H1 (cell line): ENCODE measurements at regions not wholly inside any gene's neighbourhood (a gene's known extent, or its start where the extent isn't known, plus 50 kb on each side); places are given as distances from the start of the nearest gene placed in this dataset.

Source experiments
- CTCF ChIA-PET: fragments of 300-600 bp; sonication (Branson Sonifier 250); formaldehyde crosslinking; loops from one replicate; lab custom pipeline; 2021; ENCODE audit not compliant: partially characterized antibody; lab: Charles Lee
- POLR2A ChIA-PET: fragments of 300-600 bp; sonication (Branson Sonifier 250); formaldehyde crosslinking; loops from one replicate; lab custom pipeline; 2021; ENCODE audit warnings: inconsistent platforms; ENCODE audit not compliant: partially characterized antibody; lab: Charles Lee
- DNase-seq, 2 experiments: peaks; one replicate each; pipeline versions ENCODE4 v3.0.0 to v3.0.0-alpha.2; 2010 to 2022; ENCODE audit warnings: low spot score in 2 of 2, low read depth in 1 of 2, mixed read lengths in 1 of 2
- FAIRE-seq: peaks from 2 replicates; lab custom pipeline; 2011; peaks lifted over from hg19 to GRCh38; lab: Jason Lieb, UNC
- H2AFZ ChIP-seq: 2 replicates; pipeline ENCODE4 v1.8.1; 2012; ENCODE audit warnings: low read length, inconsistent platforms
- H2AK5ac ChIP-seq: 2 replicates; pipeline ENCODE4 v1.6.1; 2013; ENCODE audit warnings: low read depth, low read length
- H2BK120ac ChIP-seq: replicated peaks from 2 replicates; pipeline ENCODE3; 2013; ENCODE audit warnings: low read depth, low read length, inconsistent platforms
- H2BK12ac ChIP-seq: 2 replicates; pipeline ENCODE4 v1.6.1; 2013; ENCODE audit warnings: low read depth, low read length
- H2BK15ac ChIP-seq: 2 replicates; pipeline ENCODE4 v1.6.1; 2013; ENCODE audit warnings: low read length
- H2BK20ac ChIP-seq: 2 replicates; pipeline ENCODE4 v1.6.1; 2013; ENCODE audit warnings: low read length
- H2BK5ac ChIP-seq: 2 replicates; pipeline ENCODE4 v1.6.1; 2013; ENCODE audit warnings: low read depth, low read length
- H3K14ac ChIP-seq: 2 replicates; pipeline ENCODE4 v1.6.1; 2013; ENCODE audit warnings: inconsistent platforms; ENCODE audit not compliant: insufficient read length
- H3K18ac ChIP-seq: 2 replicates; pipeline ENCODE4 v1.6.1; 2013; ENCODE audit warnings: low read length; ENCODE audit errors: extremely low read depth
- H3K23ac ChIP-seq: 2 replicates; pipeline ENCODE4 v1.6.1; 2013; ENCODE audit warnings: inconsistent platforms; ENCODE audit not compliant: insufficient read length
- H3K23me2 ChIP-seq: 2 replicates; pipeline ENCODE4 v1.6.1; 2013; ENCODE audit warnings: low read depth, low read length
- H3K27ac ChIP-seq: 2 replicates; pipeline ENCODE4 v1.6.1; 2011; ENCODE audit warnings: low read depth, low read length, inconsistent platforms
- H3K27me3 ChIP-seq, 4 experiments: replicated peaks in 1 of 4; 1 replicate in 1 of 4; 2 replicates in 3 of 4; pipeline versions ENCODE4 v1.6.1 to v1.8.1; 2011 to 2013; ENCODE audit warnings: low read length in 3 of 4, mild to moderate bottlenecking in 3 of 4, inconsistent platforms in 2 of 4, mixed read lengths in 2 of 4, moderate library complexity in 1 of 4; ENCODE audit not compliant: control insufficient read depth in 3 of 4, insufficient read depth in 3 of 4; ENCODE audit errors: extremely low read depth in 1 of 4
- H3K36me3 ChIP-seq, 4 experiments: 2 replicates each; pipeline versions ENCODE4 v1.6.1 to v1.8.1; 2011 to 2013; ENCODE audit warnings: mild to moderate bottlenecking in 4 of 4, low read length in 3 of 4, moderate library complexity in 2 of 4, control low read depth in 1 of 4, inconsistent platforms in 1 of 4; ENCODE audit not compliant: insufficient read depth in 4 of 4, control insufficient read depth in 2 of 4
- H3K4ac ChIP-seq: replicated peaks from 2 replicates; pipeline ENCODE3; 2013; ENCODE audit warnings: low read length, low read depth, mixed read lengths, inconsistent platforms; ENCODE audit not compliant: insufficient read length
- H3K4me1 ChIP-seq, 4 experiments: replicated peaks in 1 of 4; 1 replicate in 1 of 4; 2 replicates in 3 of 4; pipeline versions ENCODE4 v1.6.1 to v1.8.1; 2011 to 2013; ENCODE audit warnings: low read length in 3 of 4, inconsistent platforms in 2 of 4, mixed read lengths in 1 of 4; ENCODE audit not compliant: insufficient read depth in 4 of 4, control insufficient read depth in 3 of 4
- H3K4me2 ChIP-seq, 2 experiments: 2 replicates each; pipeline versions ENCODE4 v1.6.1 to v1.8.1; 2011 to 2013; ENCODE audit warnings: low read depth in 2 of 2, low read length in 2 of 2, control low read depth in 1 of 2, inconsistent platforms in 1 of 2, mild to moderate bottlenecking in 1 of 2; ENCODE audit not compliant: insufficient read depth in 1 of 2
- H3K4me3 ChIP-seq, 4 experiments: fragments of 200-600, 300-600 bp in 1 of 4; sonication (generic), shearing (Covaris generic), sonication (Bioruptor Twin) in 1 of 4; 2 replicates each; pipeline versions ENCODE4 v1.5.1 to v1.8.1; 2011 to 2016; ENCODE audit warnings: low read length in 4 of 4, low read depth in 3 of 4, control low read depth in 2 of 4, inconsistent platforms in 2 of 4, mild to moderate bottlenecking in 2 of 4, mixed read lengths in 1 of 4, moderate library complexity in 1 of 4; ENCODE audit not compliant: insufficient read depth in 2 of 4; ENCODE audit errors: extremely low read depth in 1 of 4
- H3K56ac ChIP-seq: replicated peaks from 2 replicates; pipeline ENCODE3; 2013; ENCODE audit warnings: low read depth, mild to moderate bottlenecking, mixed read lengths, low read length, inconsistent platforms; ENCODE audit not compliant: insufficient read length
- H3K79me1 ChIP-seq: 2 replicates; pipeline ENCODE4 v1.6.1; 2013; ENCODE audit warnings: low read depth, low read length, control low read depth
- H3K79me2 ChIP-seq, 2 experiments: 2 replicates each; pipeline versions ENCODE4 v1.6.1 to v1.8.1; 2012 to 2013; ENCODE audit warnings: low read length in 2 of 2, mild to moderate bottlenecking in 2 of 2, inconsistent platforms in 1 of 2; ENCODE audit not compliant: insufficient read depth in 2 of 2, control insufficient read depth in 1 of 2
- H3K9ac ChIP-seq, 4 experiments: replicated peaks in 1 of 4; 1 replicate in 1 of 4; 2 replicates in 3 of 4; pipeline versions ENCODE4 v1.6.1 to v1.8.1; 2011 to 2013; ENCODE audit warnings: low read depth in 3 of 4, low read length in 3 of 4, control low read depth in 2 of 4, mild to moderate bottlenecking in 2 of 4, moderate library complexity in 2 of 4, inconsistent platforms in 1 of 4; ENCODE audit errors: extremely low read depth in 1 of 4
- H3K9me3 ChIP-seq, 2 experiments: 2 replicates each; pipeline versions ENCODE4 v1.6.1 to v1.8.1; 2012 to 2013; ENCODE audit warnings: mild to moderate bottlenecking in 2 of 2, moderate library complexity in 2 of 2, control low read depth in 1 of 2, inconsistent platforms in 1 of 2, low read depth in 1 of 2, low read length in 1 of 2, mixed read lengths in 1 of 2; ENCODE audit not compliant: insufficient read depth in 2 of 2
- H4K20me1 ChIP-seq, 2 experiments: replicated peaks in 1 of 2; 2 replicates each; pipeline versions ENCODE3 to v1.8.1; 2011 to 2013; ENCODE audit warnings: inconsistent platforms in 2 of 2, low read length in 2 of 2, mild to moderate bottlenecking in 1 of 2; ENCODE audit not compliant: insufficient read depth in 2 of 2, control insufficient read depth in 1 of 2
- H4K5ac ChIP-seq: 2 replicates; pipeline ENCODE4 v1.6.1; 2013; ENCODE audit warnings: low read length, low read depth, mixed read lengths, inconsistent platforms; ENCODE audit not compliant: insufficient read length
- H4K8ac ChIP-seq: 2 replicates; pipeline ENCODE4 v1.8.0; 2013; ENCODE audit warnings: mild to moderate bottlenecking, moderate library complexity, low read length, inconsistent platforms; ENCODE audit not compliant: insufficient read depth; ENCODE audit errors: extremely low read depth
- H4K91ac ChIP-seq: replicated peaks from 2 replicates; pipeline ENCODE3; 2013; ENCODE audit warnings: low read length, mixed read lengths, inconsistent platforms; ENCODE audit not compliant: insufficient read length
- CBX5 ChIP-seq: fragments of 300-800, 300-1000 bp; sonication (generic); IDR thresholded peaks from 2 replicates; pipeline ENCODE4 v1.7.1; 2016; ENCODE audit warnings: antibody characterized with exemption, low read length, low read depth
- CHD2 ChIP-seq: IDR thresholded peaks from 2 replicates; pipeline ENCODE4 v1.6.1; 2012; ENCODE audit warnings: low read length, improper control_type of control experiment
- CTBP2 ChIP-seq: IDR thresholded peaks from 2 replicates; pipeline ENCODE4 v1.7.0; 2011; ENCODE audit warnings: borderline replicate concordance, mild to moderate bottlenecking, moderate library complexity, mixed read lengths, low read length; ENCODE audit not compliant: insufficient read depth, insufficient read length
- E2F6 ChIP-seq: IDR thresholded peaks from 2 replicates; pipeline ENCODE4 v1.6.1; 2012; ENCODE audit warnings: inconsistent platforms
- GTF2F1 ChIP-seq: IDR thresholded peaks from 2 replicates; pipeline ENCODE4 v1.6.1; 2012; ENCODE audit warnings: low read depth, low read length, improper control_type of control experiment, borderline replicate concordance
- HDAC2 ChIP-seq, 2 experiments: fragments of 300-600 bp in 1 of 2; sonication (generic) in 1 of 2; IDR thresholded peaks; 2 replicates each; pipeline ENCODE4 v1.6.1; 2011 to 2012; ENCODE audit warnings: low read depth in 2 of 2, low read length in 2 of 2, mild to moderate bottlenecking in 2 of 2, moderate library complexity in 2 of 2, borderline replicate concordance in 1 of 2, inconsistent platforms in 1 of 2
- SIN3A ChIP-seq, 2 experiments: IDR thresholded peaks in 1 of 2; conservative IDR thresholded peaks in 1 of 2; 2 replicates each; pipeline ENCODE4 v1.6.1; 2011 to 2012; ENCODE audit warnings: low read length in 2 of 2, improper control_type of control experiment in 1 of 2, low read depth in 1 of 2, mild to moderate bottlenecking in 1 of 2
- SP4 ChIP-seq: IDR thresholded peaks from 2 replicates; pipeline ENCODE4 v1.6.1; 2012; ENCODE audit warnings: low read length, inconsistent platforms
- YY1 ChIP-seq: IDR thresholded peaks from 2 replicates; pipeline ENCODE4 v1.6.1; 2011; ENCODE audit warnings: low read depth, mild to moderate bottlenecking, low read length
- WGBS, 2 experiments: shearing (Covaris generic) in 1 of 2; methylation state at CpG; one replicate each; pipeline versions ENCODE4 v1.1.6 to v1.1.7; 2013 to 2015; ENCODE audit warnings: low lambda C conversion rate in 2 of 2, mixed read lengths in 2 of 2, inconsistent platforms in 1 of 2, low coverage in 1 of 2, missing lambda C conversion rate in 1 of 2; ENCODE audit not compliant: insufficient replicate concordance in 2 of 2, insufficient coverage in 1 of 2, insufficient read length in 1 of 2; ENCODE audit errors: extremely low coverage in 1 of 2, missing lambda C conversion rate in 1 of 2; 5-methylcytosine and 5-hydroxymethylcytosine counted together
- TF ChIP-seq, protein P1 (sequence below): IDR thresholded peaks from 2 replicates; pipeline ENCODE4 v1.6.1; 2011; ENCODE audit warnings: low read depth, mild to moderate bottlenecking, low read length; ENCODE audit not compliant: insufficient read depth
- TF ChIP-seq, protein P2 (sequence below): IDR thresholded peaks from 2 replicates; pipeline ENCODE4 v1.6.1; 2011; ENCODE audit warnings: low read length, improper control_type of control experiment

- no peak for DNase-seq
- no peak overlapping the region for H3K23ac ChIP-seq
- H3K27ac ChIP-seq = no peak overlapping the region
- POLR2A ChIA-PET = no interaction called here
- H3K4me2 ChIP-seq = no peak overlapping the region
- H4K20me1 ChIP-seq = no peaks in the 10 kb centered on the region
- no peak overlapping the region for H2BK5ac ChIP-seq
- no peak for TF ChIP-seq SP4
- no peak for TF ChIP-seq CHD2
- TF ChIP-seq HDAC2 (IDR thresholded peaks at IDR 0.05; ENCODE audit: borderline replicate concordance in 1 of 2, low read depth in 2 of 2, low read length in 2 of 2) = no peak
- TF ChIP-seq SIN3A (conservative IDR thresholded peaks at IDR 0.05 in 1 of 2, IDR thresholded peaks at IDR 0.05 in 1 of 2; ENCODE audit: low read depth in 1 of 2, low read length in 2 of 2) = no peak
- TF ChIP-seq, protein P1, sequence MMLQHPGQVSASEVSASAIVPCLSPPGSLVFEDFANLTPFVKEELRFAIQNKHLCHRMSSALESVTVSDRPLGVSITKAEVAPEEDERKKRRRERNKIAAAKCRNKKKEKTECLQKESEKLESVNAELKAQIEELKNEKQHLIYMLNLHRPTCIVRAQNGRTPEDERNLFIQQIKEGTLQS = no peak
- TF ChIP-seq, protein P2, sequence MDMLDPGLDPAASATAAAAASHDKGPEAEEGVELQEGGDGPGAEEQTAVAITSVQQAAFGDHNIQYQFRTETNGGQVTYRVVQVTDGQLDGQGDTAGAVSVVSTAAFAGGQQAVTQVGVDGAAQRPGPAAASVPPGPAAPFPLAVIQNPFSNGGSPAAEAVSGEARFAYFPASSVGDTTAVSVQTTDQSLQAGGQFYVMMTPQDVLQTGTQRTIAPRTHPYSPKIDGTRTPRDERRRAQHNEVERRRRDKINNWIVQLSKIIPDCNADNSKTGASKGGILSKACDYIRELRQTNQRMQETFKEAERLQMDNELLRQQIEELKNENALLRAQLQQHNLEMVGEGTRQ = no peak
- TF ChIP-seq YY1 = no peak
- no peak for TF ChIP-seq GTF2F1
- no peak for TF ChIP-seq CTBP2
- TF ChIP-seq E2F6 = no peak
- TF ChIP-seq CBX5 = no peak
- TF ChIP-seq, all 59 proteins: peak for 0
- Histone ChIP-seq H3K9ac (no peak overlapping the region), H4K91ac (no peak overlapping the region), H3K18ac (no peak overlapping the region), H3K9me3 (no peaks in the 10 kb centered on the region), H2AFZ (no peak overlapping the region), H2BK20ac (no peak overlapping the region), H3K36me3 (no peaks in the 10 kb centered on the region), H3K4ac (no peak overlapping the region), H3K27me3 (peaks cover 0 to 6% (median 0%) of the 10 kb centered on the region in 4 experiments; a peak in 2 of 7 replicates), H3K79me1 (no peaks in the 10 kb centered on the region), H3K4me1 (no peaks in the 10 kb centered on the region), H2AK5ac (no peak overlapping the region), H3K23me2 (no peaks in the 10 kb centered on the region), H2BK120ac (no peak overlapping the region), H4K5ac (no peak overlapping the region), H4K8ac (no peak overlapping the region), H2BK12ac (no peak overlapping the region), H3K4me3 (no peak overlapping the region), H3K79me2 (no peaks in the 10 kb centered on the region), H2BK15ac (no peak overlapping the region), H3K14ac (no peak overlapping the region), H3K56ac (no peak overlapping the region)
- CTCF ChIA-PET = interaction anchor here (1.1 to 1.8 kb wide), 2 partner anchors 22 to 407 kb away, joined by 3 to 6 read pairs; no protein-coding TSS in a partner anchor
- FAIRE-seq = no peak
- 88% methylated on average over 2 of the region's 2 CpGs; no CpG with 5 or more reads in 1 of the 2 experiments for WGBS, 2 experiments
Measured at GRCh38 chr5:56677690-56678305, 137.6 kb upstream of the MAP3K1 start.
